ENCODE measurements at regions not wholly inside any gene's neighbourhood (a gene's known extent, or its start where the extent isn't known, plus 50 kb on each side); places are given as distances from the start of the nearest gene placed in this dataset.

GRCh38 chr18:22106536-22107292 lies 62.7 kb upstream of the GATA6 start:
- TF ChIP-seq CTCF (IDR thresholded peaks at IDR 0.05; ENCODE audit: extremely low read depth in 1 of 2, insufficient read depth in 1 of 2, low read depth in 1 of 2, low read length in 2 of 2) (no peak), POLR2A (IDR thresholded peaks at IDR 0.05; ENCODE audit: low read depth, low read length) (no peak), MAX (IDR thresholded peaks at IDR 0.05; ENCODE audit: insufficient read depth, insufficient read length) (no peak), EZH2 (IDR thresholded peaks at IDR 0.05; ENCODE audit: borderline replicate concordance, low read depth, low read length, severe bottlenecking) (no peak), POLR2AphosphoS5 (IDR thresholded peaks at IDR 0.05; ENCODE audit: insufficient read depth, low read depth, low read length) (no peak), GATA2 (IDR thresholded peaks at IDR 0.05; ENCODE audit: insufficient read depth, insufficient read length, low read depth, low read length) (no peak), FOS (IDR thresholded peaks at IDR 0.05; ENCODE audit: borderline replicate concordance, insufficient read depth, low read length) (no peak), MYC (IDR thresholded peaks at IDR 0.05; ENCODE audit: low read depth, low read length) (no peak), JUN (IDR thresholded peaks at IDR 0.05; ENCODE audit: borderline replicate concordance, insufficient read depth, insufficient read length, low read depth) (no peak)

Measured in endothelial cell of umbilical vein (primary cell).